GM23338 (cell line): ENCODE measurements at regions not wholly inside any gene's neighbourhood (a gene's known extent, or its start where the extent isn't known, plus 50 kb on each side); places are given as distances from the start of the nearest gene placed in this dataset.

Experiments used
- EZH2 ChIP-seq: fragments of 200-600 bp; sonication (generic); IDR thresholded peaks from one replicate; pipeline ENCODE4 v1.8.0; 2017; ENCODE audit warnings: antibody characterized with exemption, mild to moderate bottlenecking, low read depth; ENCODE audit not compliant: unreplicated experiment
- EZH2phosphoT487 ChIP-seq: fragments of 200-600 bp; sonication (generic); IDR thresholded peaks from one replicate; pipeline ENCODE4 v1.8.1; 2018; ENCODE audit warnings: antibody characterized with exemption; ENCODE audit not compliant: unreplicated experiment
- JUNB ChIP-seq: IDR thresholded peaks from one replicate; pipeline ENCODE4 v1.6.1; 2016; ENCODE audit warnings: antibody characterized with exemption; ENCODE audit not compliant: unreplicated experiment
- POLR2AphosphoS5 ChIP-seq: IDR thresholded peaks from 2 replicates; pipeline ENCODE4 v1.6.1; 2016; ENCODE audit warnings: antibody characterized with exemption, low read depth
- ZNF114 ChIP-seq: fragments of 250-450 bp; sonication (Bioruptor Pico); IDR thresholded peaks from 2 replicates; pipeline ENCODE4 v1.5.0; 2020; ENCODE audit warnings: mild to moderate bottlenecking, moderate library complexity
- TF ChIP-seq, protein P1 (sequence below), 2 experiments: fragments of 200-600 bp in 1 of 2; sonication (generic) in 1 of 2; conservative IDR thresholded peaks; 2 replicates each; pipeline versions ENCODE4 v1.5.1 to v1.6.1; 2016 to 2017; ENCODE audit warnings: antibody characterized with exemption in 2 of 2, low read depth in 2 of 2, mild to moderate bottlenecking in 2 of 2, moderate library complexity in 1 of 2
- TF ChIP-seq, protein P2 (sequence below): IDR thresholded peaks from one replicate; pipeline ENCODE4 v1.6.1; 2018; ENCODE audit warnings: antibody characterized with exemption; ENCODE audit not compliant: unreplicated experiment

DNA sequence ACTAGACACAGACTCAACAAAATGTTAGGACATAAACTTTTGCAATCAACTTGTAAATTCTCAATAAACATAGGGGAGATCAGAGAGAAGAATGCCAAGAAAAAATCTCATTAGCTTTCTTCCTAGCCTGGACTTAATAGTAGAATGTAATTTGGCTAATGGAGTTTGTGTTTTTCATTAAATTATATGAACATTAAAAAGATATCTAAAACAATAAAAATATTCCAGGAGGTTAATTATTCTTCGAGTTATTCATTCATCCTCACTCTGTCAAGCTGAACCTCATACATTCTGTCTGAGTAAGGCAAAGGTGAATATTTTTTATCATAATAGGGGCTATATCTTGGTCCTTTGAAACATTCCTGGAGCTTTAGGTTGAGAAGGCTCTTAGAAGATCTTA lies 551.9 kb upstream of the TBX3 start:
- TF ChIP-seq, protein P1, sequence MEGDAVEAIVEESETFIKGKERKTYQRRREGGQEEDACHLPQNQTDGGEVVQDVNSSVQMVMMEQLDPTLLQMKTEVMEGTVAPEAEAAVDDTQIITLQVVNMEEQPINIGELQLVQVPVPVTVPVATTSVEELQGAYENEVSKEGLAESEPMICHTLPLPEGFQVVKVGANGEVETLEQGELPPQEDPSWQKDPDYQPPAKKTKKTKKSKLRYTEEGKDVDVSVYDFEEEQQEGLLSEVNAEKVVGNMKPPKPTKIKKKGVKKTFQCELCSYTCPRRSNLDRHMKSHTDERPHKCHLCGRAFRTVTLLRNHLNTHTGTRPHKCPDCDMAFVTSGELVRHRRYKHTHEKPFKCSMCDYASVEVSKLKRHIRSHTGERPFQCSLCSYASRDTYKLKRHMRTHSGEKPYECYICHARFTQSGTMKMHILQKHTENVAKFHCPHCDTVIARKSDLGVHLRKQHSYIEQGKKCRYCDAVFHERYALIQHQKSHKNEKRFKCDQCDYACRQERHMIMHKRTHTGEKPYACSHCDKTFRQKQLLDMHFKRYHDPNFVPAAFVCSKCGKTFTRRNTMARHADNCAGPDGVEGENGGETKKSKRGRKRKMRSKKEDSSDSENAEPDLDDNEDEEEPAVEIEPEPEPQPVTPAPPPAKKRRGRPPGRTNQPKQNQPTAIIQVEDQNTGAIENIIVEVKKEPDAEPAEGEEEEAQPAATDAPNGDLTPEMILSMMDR (conservative IDR thresholded peaks at IDR 0.05; ENCODE audit: low read depth in 2 of 2) = no peak
- TF ChIP-seq EZH2 = no peak
- TF ChIP-seq POLR2AphosphoS5 = no peak
- TF ChIP-seq EZH2phosphoT487 = no peak
- TF ChIP-seq, protein P2, sequence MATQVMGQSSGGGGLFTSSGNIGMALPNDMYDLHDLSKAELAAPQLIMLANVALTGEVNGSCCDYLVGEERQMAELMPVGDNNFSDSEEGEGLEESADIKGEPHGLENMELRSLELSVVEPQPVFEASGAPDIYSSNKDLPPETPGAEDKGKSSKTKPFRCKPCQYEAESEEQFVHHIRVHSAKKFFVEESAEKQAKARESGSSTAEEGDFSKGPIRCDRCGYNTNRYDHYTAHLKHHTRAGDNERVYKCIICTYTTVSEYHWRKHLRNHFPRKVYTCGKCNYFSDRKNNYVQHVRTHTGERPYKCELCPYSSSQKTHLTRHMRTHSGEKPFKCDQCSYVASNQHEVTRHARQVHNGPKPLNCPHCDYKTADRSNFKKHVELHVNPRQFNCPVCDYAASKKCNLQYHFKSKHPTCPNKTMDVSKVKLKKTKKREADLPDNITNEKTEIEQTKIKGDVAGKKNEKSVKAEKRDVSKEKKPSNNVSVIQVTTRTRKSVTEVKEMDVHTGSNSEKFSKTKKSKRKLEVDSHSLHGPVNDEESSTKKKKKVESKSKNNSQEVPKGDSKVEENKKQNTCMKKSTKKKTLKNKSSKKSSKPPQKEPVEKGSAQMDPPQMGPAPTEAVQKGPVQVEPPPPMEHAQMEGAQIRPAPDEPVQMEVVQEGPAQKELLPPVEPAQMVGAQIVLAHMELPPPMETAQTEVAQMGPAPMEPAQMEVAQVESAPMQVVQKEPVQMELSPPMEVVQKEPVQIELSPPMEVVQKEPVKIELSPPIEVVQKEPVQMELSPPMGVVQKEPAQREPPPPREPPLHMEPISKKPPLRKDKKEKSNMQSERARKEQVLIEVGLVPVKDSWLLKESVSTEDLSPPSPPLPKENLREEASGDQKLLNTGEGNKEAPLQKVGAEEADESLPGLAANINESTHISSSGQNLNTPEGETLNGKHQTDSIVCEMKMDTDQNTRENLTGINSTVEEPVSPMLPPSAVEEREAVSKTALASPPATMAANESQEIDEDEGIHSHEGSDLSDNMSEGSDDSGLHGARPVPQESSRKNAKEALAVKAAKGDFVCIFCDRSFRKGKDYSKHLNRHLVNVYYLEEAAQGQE = no peak
- TF ChIP-seq JUNB = no peak
- TF ChIP-seq ZNF114 (CRISPR knock-in tag) = no peak
